Anterior cingulate cortex (tissue), 58 donors: ENCODE measurements at regions not wholly inside any gene's neighbourhood (a gene's known extent, or its start where the extent isn't known, plus 50 kb on each side); places are given as distances from the start of the nearest gene placed in this dataset.
"Not testable (repeated sequence)": the region's sequence is repeated elsewhere in the genome, so short reads cannot be mapped to it uniquely, and the experiment has no call there.

Experiments
- DNase-seq, 58 donors: peaks; one replicate each; lab custom pipeline; 2025; lab: John Stamatoyannopoulos, UW

GRCh38 chr5:130397727-130398126 is 493.5 kb downstream of the CHSY3 start:
- DNase-seq, result not testable (repeated sequence)

- DNase-seq, result no peak
These were observed 492.9 kb downstream of the CHSY3 start for GRCh38 chr5:130397132-130397531.

GRCh38 chr5:130391727-130392264 is 487.5 kb downstream of the CHSY3 start:
- not testable (repeated sequence) for DNase-seq

DNA sequence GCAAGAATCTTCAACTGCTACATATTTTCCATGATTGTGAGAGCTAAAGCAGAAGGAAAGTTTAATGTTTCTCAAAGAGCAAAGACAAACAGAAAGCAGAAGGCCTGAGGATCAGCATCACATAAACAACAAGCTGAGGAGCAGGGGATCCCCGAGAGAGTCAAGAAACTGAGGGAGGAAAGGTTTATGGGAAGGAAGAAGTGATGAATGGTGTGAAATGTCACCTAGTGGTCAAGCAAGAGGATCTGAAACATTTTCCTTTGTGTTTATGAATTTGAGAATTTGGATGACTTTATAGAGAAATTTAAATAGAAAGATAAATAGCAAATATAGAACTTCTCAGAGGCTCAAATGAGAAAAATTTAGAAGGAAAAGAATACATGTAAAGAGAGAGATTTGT is 481.9 kb downstream of the CHSY3 start:
- no peak for DNase-seq

GRCh38 chr5:130385656-130386055 is 481.4 kb downstream of the CHSY3 start:
- DNase-seq, result no peak

- no peak for DNase-seq
These were observed 461.7 kb downstream of the CHSY3 start for GRCh38 chr5:130365956-130366355.

GRCh38 chr5:130350131-130350530 is 445.9 kb downstream of the CHSY3 start:
- DNase-seq, result no peak

DNA sequence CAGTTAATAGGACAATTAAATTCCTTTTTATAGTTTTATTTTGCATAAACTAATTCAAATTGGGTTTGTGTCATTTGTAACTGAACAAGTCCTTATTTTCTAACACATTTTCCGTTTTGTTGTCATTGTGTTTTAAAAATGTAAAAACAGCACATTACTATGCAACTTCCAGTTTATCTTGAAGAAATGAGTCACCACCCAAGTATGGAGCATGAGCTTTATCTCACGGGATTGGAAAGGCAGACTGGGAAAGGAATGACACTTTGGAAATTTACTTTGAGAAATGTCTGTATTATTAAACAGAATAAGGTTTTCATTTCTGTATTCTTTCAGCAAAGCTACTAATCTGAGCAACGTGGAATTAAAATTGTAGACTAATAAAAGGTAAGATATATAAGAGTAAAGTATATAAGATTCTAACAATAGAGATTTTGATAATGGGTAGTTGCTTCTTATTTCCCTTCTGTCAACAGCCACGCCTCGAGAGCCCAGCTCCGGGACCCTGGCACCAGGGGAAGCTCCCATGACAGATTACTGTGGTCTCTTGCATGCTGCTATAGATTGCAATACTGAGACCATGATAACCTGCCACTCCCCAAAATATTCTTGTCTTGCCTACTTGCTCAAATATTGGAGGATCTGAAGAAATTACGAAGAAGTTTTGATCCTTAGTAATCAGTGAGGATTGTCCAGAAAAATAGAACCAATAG is 433.1 kb downstream of the CHSY3 start:
- no peak for DNase-seq

DNA sequence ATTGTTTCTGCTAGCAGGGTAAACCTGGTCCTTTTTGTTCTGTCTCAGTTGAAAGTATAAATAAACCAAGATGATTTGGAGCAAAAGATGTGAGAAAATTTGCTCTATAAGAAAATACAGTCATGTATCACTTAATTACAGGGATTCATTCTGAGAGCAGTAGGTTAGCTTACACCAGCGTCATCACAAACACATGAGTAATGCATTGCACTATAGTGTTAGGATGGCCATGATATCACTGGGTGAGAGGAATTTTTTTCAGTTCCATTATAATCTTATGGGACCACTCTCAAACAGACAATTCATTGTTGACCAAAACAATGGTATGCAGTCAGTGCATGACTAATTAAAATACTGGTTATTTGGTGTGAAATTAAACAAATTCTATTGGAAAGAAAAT is 430.9 kb downstream of the CHSY3 start:
- no peak for DNase-seq

DNA sequence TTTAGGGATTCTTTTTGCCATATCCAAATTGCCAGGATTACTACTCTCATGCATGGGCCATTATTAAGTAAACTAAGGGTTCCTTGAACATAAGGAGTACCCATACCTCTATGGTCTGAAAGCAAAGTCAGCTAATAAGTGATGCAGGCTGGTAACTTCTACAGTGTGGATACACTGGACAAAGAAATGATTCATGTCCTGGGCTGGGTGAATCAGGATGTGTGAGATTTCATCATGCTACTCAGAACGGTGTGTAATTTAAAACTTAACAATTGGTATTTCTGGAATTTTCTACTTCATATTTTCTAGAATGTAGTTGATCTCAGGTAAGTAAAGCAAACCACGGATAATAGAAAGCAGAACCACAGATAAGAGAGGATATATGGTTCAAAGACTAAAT is 428.8 kb downstream of the CHSY3 start:
- DNase-seq, result no peak

DNA sequence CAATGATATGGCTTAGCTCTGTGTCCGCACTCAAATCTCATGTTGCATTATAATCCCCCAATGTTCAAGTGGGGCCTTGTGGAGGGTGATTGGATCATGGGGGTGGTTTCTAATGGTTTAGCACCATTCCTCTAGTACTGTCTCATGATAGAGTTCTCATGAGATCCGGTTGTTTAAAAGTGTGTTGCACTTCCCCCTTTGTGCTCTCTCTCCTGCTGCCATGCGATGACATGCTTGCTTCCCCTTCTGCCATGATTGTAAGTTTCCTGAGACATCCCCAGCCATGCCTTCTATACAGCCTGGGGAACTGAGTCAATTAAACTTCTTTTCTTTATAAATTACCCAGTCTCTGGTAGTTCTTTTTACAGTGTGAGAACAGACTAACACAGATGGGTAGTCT is 427.1 kb downstream of the CHSY3 start:
- no peak for DNase-seq

DNA sequence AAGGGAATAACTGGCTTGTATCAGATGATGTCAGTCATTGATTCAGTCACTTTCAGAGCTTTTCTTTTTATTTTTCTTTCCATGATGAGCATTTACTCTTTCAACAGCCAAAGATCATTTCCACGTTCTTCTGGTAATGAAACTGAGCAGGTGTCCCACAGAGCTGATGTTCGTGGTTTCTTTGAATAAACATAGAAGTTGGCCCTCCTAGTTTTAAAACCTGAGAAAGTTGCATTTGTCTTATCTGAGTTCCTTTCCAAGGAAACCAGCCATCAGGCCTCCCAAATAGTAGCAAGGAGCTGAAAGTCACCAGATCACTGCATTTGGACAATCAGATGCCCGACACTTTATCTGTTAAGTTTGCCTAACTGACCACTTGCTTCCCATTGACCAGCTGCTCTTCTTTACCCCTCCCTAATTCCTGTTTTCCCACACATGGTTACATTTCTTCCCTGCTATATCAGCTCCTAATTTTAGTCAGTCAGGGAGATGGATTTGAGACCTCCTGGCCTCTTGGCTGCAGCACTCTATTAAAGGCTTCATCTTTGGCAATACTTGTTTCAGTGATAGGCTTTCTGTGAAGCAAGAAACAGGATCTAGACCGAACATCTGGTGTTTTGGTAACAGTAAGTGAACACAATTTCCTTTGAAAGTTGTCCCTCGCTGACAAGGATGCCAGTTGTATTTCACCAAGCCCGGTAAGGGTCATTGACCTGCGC is 420.8 kb downstream of the CHSY3 start:
- no peak for DNase-seq

DNA sequence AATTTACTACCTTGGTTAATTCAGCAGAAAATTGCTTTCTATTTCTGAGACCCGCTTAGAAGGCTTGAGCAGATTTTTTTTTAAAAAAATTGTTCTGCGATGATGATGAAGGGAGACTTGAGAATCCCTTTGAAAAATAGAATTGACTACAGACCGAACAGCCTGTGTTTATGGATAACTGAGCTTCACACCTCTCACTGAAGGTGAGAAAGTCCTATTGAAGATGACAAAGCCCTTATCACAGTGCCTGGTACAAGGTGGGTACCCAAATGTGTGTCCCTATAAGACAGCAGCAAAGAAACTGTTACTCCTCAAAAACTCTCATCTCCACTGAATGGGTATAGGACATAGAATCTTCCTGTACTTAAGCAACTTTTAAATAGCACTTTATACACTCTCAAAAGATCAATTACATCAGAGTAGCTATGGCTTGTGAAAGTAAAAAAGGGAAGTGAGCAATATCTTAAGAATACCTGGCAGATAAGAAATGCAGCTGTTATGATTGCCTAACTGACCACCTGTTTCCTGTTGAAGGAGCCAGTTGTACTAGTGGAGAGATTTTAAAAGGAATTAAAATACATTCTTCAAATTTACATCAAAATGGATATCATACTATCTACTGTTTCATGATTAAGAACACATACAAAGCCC is 419.7 kb downstream of the CHSY3 start:
- no peak for DNase-seq

GRCh38 chr5:130321931-130322330 is 417.7 kb downstream of the CHSY3 start:
- no peak for DNase-seq

DNA sequence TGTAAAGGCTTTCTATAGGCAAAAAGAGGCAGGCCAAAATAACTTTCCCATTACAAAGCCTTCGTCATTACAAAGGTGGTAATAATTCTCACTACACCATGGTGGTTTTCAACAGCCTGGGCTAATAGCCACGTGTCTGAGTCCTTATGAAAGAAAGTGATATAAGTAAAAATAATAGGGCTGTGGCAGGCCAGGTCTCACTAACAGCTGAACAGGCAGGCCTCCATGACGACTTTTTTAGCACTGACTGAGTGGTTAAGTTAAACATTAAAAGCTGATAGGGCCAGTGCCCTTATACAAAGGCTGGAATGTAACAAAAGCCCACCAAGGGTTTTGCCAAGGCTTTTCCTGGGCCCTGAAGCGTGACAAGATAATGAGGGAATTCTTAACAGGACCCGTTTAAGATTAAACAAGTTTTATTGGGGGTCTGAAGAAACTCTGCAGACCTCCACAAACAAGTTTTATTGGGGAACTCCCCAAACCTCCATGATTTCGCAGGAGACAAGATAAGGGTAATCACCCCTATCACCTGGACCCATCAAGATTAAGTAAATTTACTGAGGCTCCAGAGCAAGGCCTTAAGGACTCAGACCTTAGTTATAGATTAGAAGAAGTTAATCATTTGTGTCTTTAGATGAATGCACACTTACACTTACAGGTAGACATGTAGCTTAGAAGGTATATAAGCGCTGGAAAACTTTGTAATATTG is 412.9 kb downstream of the CHSY3 start:
- DNase-seq, result no peak

DNA sequence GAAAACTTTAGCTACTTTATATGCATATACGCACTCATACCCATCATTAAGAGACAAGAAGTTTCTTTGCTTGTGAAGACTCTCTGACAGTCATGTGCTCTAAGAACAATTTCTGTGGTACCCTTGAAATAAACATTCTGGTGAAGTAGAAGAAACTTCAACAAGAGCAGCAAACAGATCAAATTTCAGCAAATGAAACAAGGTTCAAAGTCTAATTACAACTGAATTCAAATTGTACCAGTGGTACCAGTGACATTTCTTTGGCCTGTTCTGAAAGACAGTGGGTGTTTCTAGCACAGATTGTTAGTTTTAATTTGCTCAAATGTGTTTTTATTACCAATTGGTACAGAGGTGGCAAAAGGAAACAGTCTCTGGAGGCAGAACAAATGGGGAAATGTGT is 391.0 kb downstream of the CHSY3 start:
- DNase-seq, result no peak

DNA sequence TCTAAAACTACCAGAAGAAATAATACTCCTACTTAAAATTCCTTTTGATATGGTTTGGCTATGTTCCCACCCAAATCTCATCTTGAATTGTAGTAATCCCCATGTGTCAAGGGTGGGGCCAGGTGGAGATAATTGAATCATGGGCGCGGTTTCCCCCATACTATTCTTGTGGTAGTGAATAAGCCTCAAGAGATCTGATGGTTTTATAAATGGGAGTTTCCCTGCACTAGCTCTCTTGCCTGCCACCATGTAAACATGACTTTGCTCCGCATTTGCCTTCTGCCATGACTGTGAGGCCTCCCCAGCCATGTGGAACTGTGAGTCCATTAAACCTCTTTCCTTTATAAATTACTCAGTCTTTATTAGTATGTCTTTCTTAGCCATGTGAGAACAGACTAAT is 390.5 kb downstream of the CHSY3 start:
- DNase-seq, result not testable (repeated sequence)

- DNase-seq, result no peak
These were observed 386.0 kb downstream of the CHSY3 start for GRCh38 chr5:130290219-130290618.

GRCh38 chr5:130289132-130290088 is 385.1 kb downstream of the CHSY3 start:
- DNase-seq, result no peak

- no peak for DNase-seq
These were observed 383.2 kb downstream of the CHSY3 start for GRCh38 chr5:130287438-130287837.
